Ishikawa (cell line): ENCODE measurements at regions not wholly inside any gene's neighbourhood (a gene's known extent, or its start where the extent isn't known, plus 50 kb on each side); places are given as distances from the start of the nearest gene placed in this dataset.

Source experiments
- CEBPB ChIP-seq: IDR thresholded peaks from 2 replicates; pipeline ENCODE4 v1.6.1; 2012
- CREB1 ChIP-seq: IDR thresholded peaks from 2 replicates; pipeline ENCODE4 v1.6.1; 2012; ENCODE audit warnings: low read depth
- EGR1 ChIP-seq: IDR thresholded peaks from 2 replicates; pipeline ENCODE4 v1.6.1; 2012
- EP300 ChIP-seq: IDR thresholded peaks from 2 replicates; pipeline ENCODE4 v1.6.1; 2012; ENCODE audit warnings: borderline replicate concordance
- FOXM1 ChIP-seq: IDR thresholded peaks from 2 replicates; pipeline ENCODE4 v1.6.1; 2012; ENCODE audit warnings: low read depth, borderline replicate concordance
- MAX ChIP-seq: IDR thresholded peaks from 2 replicates; pipeline ENCODE4 v1.6.1; 2012
- NFIC ChIP-seq: IDR thresholded peaks from 2 replicates; pipeline ENCODE4 v1.6.1; 2012
- RAD21 ChIP-seq: IDR thresholded peaks from 2 replicates; pipeline ENCODE4 v1.6.1; 2012; ENCODE audit warnings: low read depth
- REST ChIP-seq: IDR thresholded peaks from 2 replicates; pipeline ENCODE4 v1.6.1; 2012; ENCODE audit warnings: low read depth, mild to moderate bottlenecking
- TAF1 ChIP-seq: IDR thresholded peaks from 2 replicates; pipeline ENCODE4 v1.6.1; 2012; ENCODE audit warnings: low read depth, mild to moderate bottlenecking
- TCF12 ChIP-seq: IDR thresholded peaks from 2 replicates; pipeline ENCODE4 v1.6.1; 2012; ENCODE audit warnings: low read depth
- TEAD4 ChIP-seq: IDR thresholded peaks from 2 replicates; pipeline ENCODE4 v1.6.1; 2012
- YY1 ChIP-seq: IDR thresholded peaks from 2 replicates; pipeline ENCODE4 v1.6.1; 2012; ENCODE audit warnings: low read depth
- ZBTB7A ChIP-seq: IDR thresholded peaks from 2 replicates; pipeline ENCODE4 v1.6.1; 2012; ENCODE audit warnings: low read depth
- TF ChIP-seq, protein P1 (sequence below): IDR thresholded peaks from 2 replicates; pipeline ENCODE4 v1.6.1; 2012

DNA sequence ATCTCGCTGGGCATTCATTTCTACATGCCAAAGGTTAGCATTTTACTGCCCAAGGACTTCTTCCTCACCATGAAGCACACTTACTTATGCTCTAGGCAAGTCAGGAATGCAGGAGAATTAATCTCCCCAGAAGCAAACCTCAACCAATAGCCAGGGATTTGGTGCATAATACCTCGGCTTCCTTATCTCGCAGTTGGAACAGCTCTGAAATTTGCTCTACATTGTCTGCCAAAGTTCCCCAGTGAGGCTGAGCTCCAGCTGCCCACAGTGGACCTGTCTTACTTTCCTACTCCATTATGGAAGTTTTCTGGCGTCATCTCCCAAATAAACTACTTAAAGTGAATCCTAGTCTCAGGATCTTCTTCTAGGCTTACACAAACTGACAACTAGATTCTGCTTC, 57.6 kb upstream of the PPM1J start:
- TF ChIP-seq TCF12 (no peak), FOXM1 (no peak), RAD21 (no peak), EP300 (no peak), YY1 (no peak), TAF1 (no peak)

DNA sequence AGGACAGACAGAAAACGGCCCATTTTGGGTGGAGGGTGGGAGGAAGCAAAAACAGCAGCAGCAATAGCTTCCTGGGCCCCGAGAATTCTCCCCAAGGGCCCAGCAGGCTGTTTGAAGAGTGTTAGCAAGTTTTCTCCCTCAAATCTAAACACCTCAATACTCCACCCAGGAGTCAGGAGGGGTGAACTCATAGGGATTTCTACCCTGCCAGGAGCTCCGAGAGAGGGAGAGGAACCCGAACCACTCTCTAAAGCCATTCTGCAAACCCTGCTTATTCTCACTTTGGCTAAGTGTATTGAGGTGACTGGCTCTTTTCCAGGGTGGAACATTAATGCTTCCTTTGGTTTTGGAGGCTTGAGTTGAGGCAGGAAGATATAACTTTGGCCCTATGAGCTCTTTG, 55.6 kb upstream of the PPM1J start:
- no peak for TF ChIP-seq MAX
- no peak for TF ChIP-seq YY1
- no peak for TF ChIP-seq RAD21
- no peak for TF ChIP-seq TCF12
- no peak for TF ChIP-seq REST
- no peak for TF ChIP-seq TAF1
- TF ChIP-seq, protein P1, sequence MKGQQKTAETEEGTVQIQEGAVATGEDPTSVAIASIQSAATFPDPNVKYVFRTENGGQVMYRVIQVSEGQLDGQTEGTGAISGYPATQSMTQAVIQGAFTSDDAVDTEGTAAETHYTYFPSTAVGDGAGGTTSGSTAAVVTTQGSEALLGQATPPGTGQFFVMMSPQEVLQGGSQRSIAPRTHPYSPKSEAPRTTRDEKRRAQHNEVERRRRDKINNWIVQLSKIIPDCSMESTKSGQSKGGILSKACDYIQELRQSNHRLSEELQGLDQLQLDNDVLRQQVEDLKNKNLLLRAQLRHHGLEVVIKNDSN = no peak
- TF ChIP-seq EP300 = no peak
- no peak for TF ChIP-seq ZBTB7A
- no peak for TF ChIP-seq EGR1
- TF ChIP-seq CREB1 = no peak
- TF ChIP-seq NFIC = no peak
- TF ChIP-seq TEAD4 = no peak
- no peak for TF ChIP-seq FOXM1
- TF ChIP-seq CEBPB = no peak

DNA sequence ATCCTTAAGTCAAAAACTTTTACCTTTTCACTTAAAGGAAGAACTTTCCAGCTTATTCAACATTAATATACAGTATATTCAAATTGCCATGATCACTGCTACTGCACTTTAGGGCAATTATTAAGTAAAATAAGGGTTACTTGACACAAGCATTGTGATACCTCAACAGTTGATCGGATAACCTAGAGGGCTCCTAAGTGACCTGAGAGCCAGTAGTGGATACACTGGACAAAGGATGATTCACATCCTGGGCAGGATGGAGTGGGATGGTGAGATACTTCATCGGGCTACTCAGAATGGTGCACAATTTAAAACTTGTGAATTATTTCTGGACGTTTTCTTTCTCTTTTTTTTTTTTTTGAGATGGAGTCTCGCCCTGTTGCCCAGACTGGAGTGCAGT, 54.5 kb upstream of the PPM1J start:
- TF ChIP-seq EP300 = no peak
- no peak for TF ChIP-seq TCF12
- TF ChIP-seq MAX = no peak
- no peak for TF ChIP-seq ZBTB7A
- TF ChIP-seq FOXM1 = no peak
- TF ChIP-seq TAF1 = no peak
- no peak for TF ChIP-seq RAD21
- TF ChIP-seq, protein P1 = no peak
- no peak for TF ChIP-seq YY1
- no peak for TF ChIP-seq CREB1
- TF ChIP-seq CEBPB = no peak
- TF ChIP-seq REST = no peak
- no peak for TF ChIP-seq EGR1
- no peak for TF ChIP-seq TEAD4
- TF ChIP-seq NFIC = no peak

GRCh38 chr1:112767646-112768045, 52.5 kb upstream of the PPM1J start:
- TF ChIP-seq EGR1 (no peak), TAF1 (no peak), CREB1 (no peak), YY1 (no peak), MAX (no peak), TCF12 (no peak), TEAD4 (no peak), FOXM1 (no peak), ZBTB7A (no peak)
